BJ (cell line): ENCODE measurements at regions not wholly inside any gene's neighbourhood (a gene's known extent, or its start where the extent isn't known, plus 50 kb on each side); places are given as distances from the start of the nearest gene placed in this dataset.

ENCODE experiments used
- CTCF ChIA-PET: fragments of 350-600 bp; formaldehyde crosslinking; extraction: SDS; loops from one replicate; lab custom pipeline; 2021; ENCODE audit warnings: antibody characterized with exemption, inconsistent platforms; lab: Yijun Ruan, JAX
- POLR2A ChIA-PET: fragments of 300-600 bp; sonication (Branson Sonifier 250); formaldehyde crosslinking; extraction: SDS; loops from one replicate; lab custom pipeline; 2021; ENCODE audit warnings: antibody characterized with exemption; lab: Charles Lee
- DNase-seq: peaks from one replicate; pipeline ENCODE4 v3.0.0-alpha.2; 2011; ENCODE audit warnings: low read depth
- H3K27me3 ChIP-seq: 2 replicates; pipeline ENCODE4 v1.6.0; 2011; ENCODE audit warnings: low read length; ENCODE audit not compliant: control insufficient read depth, insufficient read depth
- H3K36me3 ChIP-seq: 2 replicates; pipeline ENCODE4 v1.5.1; 2011; ENCODE audit warnings: low read length; ENCODE audit not compliant: control insufficient read depth, insufficient read depth
- H3K4me3 ChIP-seq: 2 replicates; pipeline ENCODE4 v1.5.1; 2011; ENCODE audit warnings: low read depth, mild to moderate bottlenecking, control low read depth, low read length
- TF ChIP-seq, protein P1 (sequence below): IDR thresholded peaks from 2 replicates; pipeline ENCODE4 v1.5.1; 2011; ENCODE audit warnings: low read depth, mild to moderate bottlenecking, control low read depth, inconsistent platforms, low read length, moderate library complexity; ENCODE audit not compliant: insufficient read depth

GRCh38 chr3:80533553-80533952 is 765.8 kb upstream of the ROBO1 start:
- CTCF ChIA-PET, result interaction anchor here (0.5 kb wide), 1 partner anchor 54 kb away, joined by 4 read pairs; no protein-coding TSS in a partner anchor
- DNase-seq, result no peak
- TF ChIP-seq, protein P1, sequence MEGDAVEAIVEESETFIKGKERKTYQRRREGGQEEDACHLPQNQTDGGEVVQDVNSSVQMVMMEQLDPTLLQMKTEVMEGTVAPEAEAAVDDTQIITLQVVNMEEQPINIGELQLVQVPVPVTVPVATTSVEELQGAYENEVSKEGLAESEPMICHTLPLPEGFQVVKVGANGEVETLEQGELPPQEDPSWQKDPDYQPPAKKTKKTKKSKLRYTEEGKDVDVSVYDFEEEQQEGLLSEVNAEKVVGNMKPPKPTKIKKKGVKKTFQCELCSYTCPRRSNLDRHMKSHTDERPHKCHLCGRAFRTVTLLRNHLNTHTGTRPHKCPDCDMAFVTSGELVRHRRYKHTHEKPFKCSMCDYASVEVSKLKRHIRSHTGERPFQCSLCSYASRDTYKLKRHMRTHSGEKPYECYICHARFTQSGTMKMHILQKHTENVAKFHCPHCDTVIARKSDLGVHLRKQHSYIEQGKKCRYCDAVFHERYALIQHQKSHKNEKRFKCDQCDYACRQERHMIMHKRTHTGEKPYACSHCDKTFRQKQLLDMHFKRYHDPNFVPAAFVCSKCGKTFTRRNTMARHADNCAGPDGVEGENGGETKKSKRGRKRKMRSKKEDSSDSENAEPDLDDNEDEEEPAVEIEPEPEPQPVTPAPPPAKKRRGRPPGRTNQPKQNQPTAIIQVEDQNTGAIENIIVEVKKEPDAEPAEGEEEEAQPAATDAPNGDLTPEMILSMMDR, result no peak
- H3K36me3 ChIP-seq, result no peaks in the 10 kb centered on the region
- H3K27me3 ChIP-seq, result no peaks in the 10 kb centered on the region
- no peak overlapping the region for H3K4me3 ChIP-seq
- POLR2A ChIA-PET, result no interaction called here

- ChIA-PET CTCF (no interaction called here), POLR2A (no interaction called here)
- no peaks in the 10 kb centered on the region for H3K36me3 ChIP-seq
- no peaks in the 10 kb centered on the region for H3K27me3 ChIP-seq
- TF ChIP-seq, protein P1, result no peak
- H3K4me3 ChIP-seq, result no peak overlapping the region
- DNase-seq, result no peak
Observed at GRCh38 chr3:80526153-80526552, 758.4 kb upstream of the ROBO1 start.

GRCh38 chr3:80521081-80521480 is 753.3 kb upstream of the ROBO1 start:
- ChIA-PET POLR2A (no interaction called here), CTCF (no interaction called here)
- no peak overlapping the region for H3K4me3 ChIP-seq
- H3K36me3 ChIP-seq, result no peaks in the 10 kb centered on the region
- no peak for DNase-seq
- TF ChIP-seq, protein P1, result no peak
- no peaks in the 10 kb centered on the region for H3K27me3 ChIP-seq

GRCh38 chr3:80519436-80519835 is 751.6 kb upstream of the ROBO1 start:
- ChIA-PET CTCF (no interaction called here), POLR2A (no interaction called here)
- Histone ChIP-seq H3K36me3 (no peaks in the 10 kb centered on the region), H3K4me3 (no peak overlapping the region), H3K27me3 (no peaks in the 10 kb centered on the region)
- TF ChIP-seq, protein P1, result no peak
- no peak for DNase-seq

DNA sequence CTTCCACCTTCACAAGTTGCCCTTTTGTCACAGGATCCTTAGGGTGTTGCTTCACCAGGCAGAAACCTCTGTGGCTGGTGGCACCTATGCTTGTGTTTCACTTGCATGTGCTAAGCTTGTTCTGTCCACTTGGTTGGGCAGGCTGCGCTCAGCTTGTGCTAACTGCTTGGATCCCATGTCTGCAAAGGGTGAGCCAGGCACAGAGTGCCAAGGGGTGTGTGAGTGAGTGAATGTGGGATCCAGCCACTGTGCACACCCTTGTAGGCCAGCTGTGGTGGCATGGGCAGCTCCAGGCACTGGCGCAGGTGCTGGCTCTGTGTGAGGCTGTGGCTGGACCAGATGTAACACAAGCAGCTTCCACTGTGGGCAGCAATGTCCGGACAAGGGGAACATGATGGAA is 728.7 kb upstream of the ROBO1 start:
- no peak overlapping the region for H3K4me3 ChIP-seq
- H3K27me3 ChIP-seq, result no peaks in the 10 kb centered on the region
- ChIA-PET POLR2A (no interaction called here), CTCF (no interaction called here)
- no peaks in the 10 kb centered on the region for H3K36me3 ChIP-seq
- no peak for DNase-seq
- TF ChIP-seq, protein P1, result no peak
